ENCODE measurements at regions not wholly inside any gene's neighbourhood (a gene's known extent, or its start where the extent isn't known, plus 50 kb on each side); places are given as distances from the start of the nearest gene placed in this dataset.
"Not testable (repeated sequence)": the region's sequence is repeated elsewhere in the genome, so short reads cannot be mapped to it uniquely, and the experiment has no call there.

- no peaks in the 10 kb centered on the region for H3K27me3 Mint-ChIP-seq
- no peak overlapping the region for H3K4me3 Mint-ChIP-seq
- H3K9me3 Mint-ChIP-seq: peaks cover 0 to 3% (median 0%) of the 10 kb centered on the region in 3 donors
- no peaks in the 10 kb centered on the region for H3K36me3 Mint-ChIP-seq
- no peak overlapping the region for H3K27ac Mint-ChIP-seq
- no peaks in the 10 kb centered on the region for H3K4me1 Mint-ChIP-seq
Observed at GRCh38 chr2:219739866-219740440, 112.5 kb downstream of the SLC4A3 start.

DNA sequence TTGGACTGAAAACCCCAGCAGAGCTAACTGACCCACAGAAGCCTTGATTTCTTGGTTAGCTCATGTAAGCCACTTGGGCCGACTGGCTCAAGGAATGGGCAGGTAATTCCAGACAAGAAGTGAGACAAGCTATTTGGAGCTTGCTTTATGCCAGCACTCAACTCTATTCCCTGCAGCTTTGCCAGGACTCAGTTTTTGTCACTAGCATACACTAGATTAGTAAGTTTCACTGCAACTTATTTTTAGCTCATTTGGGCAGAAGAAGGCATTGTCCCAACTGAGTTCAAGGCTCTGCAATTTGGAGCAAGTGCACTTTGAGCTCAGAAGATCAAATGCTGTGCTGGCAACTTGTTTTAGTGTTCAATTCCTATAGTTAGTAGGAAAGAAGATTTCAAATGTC is 116.1 kb downstream of the SLC4A3 start:
- no peaks in the 10 kb centered on the region for H3K27me3 Mint-ChIP-seq
- no peak overlapping the region for H3K4me3 Mint-ChIP-seq
- no peaks in the 10 kb centered on the region for H3K36me3 Mint-ChIP-seq
- no peaks in the 10 kb centered on the region for H3K4me1 Mint-ChIP-seq
- peaks cover 0 to 3% (median 0%) of the 10 kb centered on the region in 3 donors for H3K9me3 Mint-ChIP-seq
- H3K27ac Mint-ChIP-seq: no peak overlapping the region

- no peak overlapping the region for H3K27ac Mint-ChIP-seq
- H3K27me3 Mint-ChIP-seq: no peaks in the 10 kb centered on the region
- no peak overlapping the region for H3K4me3 Mint-ChIP-seq
- peaks cover 0 to 3% (median 0%) of the 10 kb centered on the region in 3 donors for H3K9me3 Mint-ChIP-seq
- no peaks in the 10 kb centered on the region for H3K4me1 Mint-ChIP-seq
- no peaks in the 10 kb centered on the region for H3K36me3 Mint-ChIP-seq
Observed at GRCh38 chr2:219744066-219744465, 116.6 kb downstream of the SLC4A3 start.

DNA sequence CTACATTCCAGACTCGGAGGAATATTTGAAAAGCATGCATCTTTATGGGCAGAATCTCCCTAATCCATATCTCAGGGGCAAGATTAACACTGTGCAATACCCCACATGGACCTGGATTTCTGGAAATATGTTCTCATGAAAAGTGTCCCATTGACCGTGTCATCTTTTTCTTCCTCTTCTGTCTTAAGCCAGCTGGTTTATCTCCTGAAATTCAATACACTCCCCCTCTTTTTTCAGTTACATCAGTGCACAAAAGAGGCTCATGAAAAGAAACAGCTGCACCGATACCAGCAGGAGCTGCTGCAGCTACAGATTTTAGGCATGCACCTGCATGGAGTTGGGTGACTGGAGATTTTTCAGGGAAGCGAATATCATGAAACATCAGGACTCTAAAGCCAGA is 117.2 kb downstream of the SLC4A3 start:
- Mint-ChIP-seq H3K9me3 (peaks cover 0 to 3% (median 0%) of the 10 kb centered on the region in 3 donors), H3K27me3 (no peaks in the 10 kb centered on the region), H3K36me3 (no peaks in the 10 kb centered on the region), H3K27ac (no peak overlapping the region), H3K4me3 (no peak overlapping the region), H3K4me1 (no peaks in the 10 kb centered on the region)

- H3K4me3 Mint-ChIP-seq: no peak overlapping the region
- H3K27ac Mint-ChIP-seq: no peak overlapping the region
- peaks cover 0 to 4% (median 2%) of the 10 kb centered on the region in 3 donors for H3K9me3 Mint-ChIP-seq
- H3K4me1 Mint-ChIP-seq: no peaks in the 10 kb centered on the region
- no peaks in the 10 kb centered on the region for H3K27me3 Mint-ChIP-seq
- H3K36me3 Mint-ChIP-seq: no peaks in the 10 kb centered on the region
Observed at GRCh38 chr2:219747637-219748036, 120.2 kb downstream of the SLC4A3 start.

DNA sequence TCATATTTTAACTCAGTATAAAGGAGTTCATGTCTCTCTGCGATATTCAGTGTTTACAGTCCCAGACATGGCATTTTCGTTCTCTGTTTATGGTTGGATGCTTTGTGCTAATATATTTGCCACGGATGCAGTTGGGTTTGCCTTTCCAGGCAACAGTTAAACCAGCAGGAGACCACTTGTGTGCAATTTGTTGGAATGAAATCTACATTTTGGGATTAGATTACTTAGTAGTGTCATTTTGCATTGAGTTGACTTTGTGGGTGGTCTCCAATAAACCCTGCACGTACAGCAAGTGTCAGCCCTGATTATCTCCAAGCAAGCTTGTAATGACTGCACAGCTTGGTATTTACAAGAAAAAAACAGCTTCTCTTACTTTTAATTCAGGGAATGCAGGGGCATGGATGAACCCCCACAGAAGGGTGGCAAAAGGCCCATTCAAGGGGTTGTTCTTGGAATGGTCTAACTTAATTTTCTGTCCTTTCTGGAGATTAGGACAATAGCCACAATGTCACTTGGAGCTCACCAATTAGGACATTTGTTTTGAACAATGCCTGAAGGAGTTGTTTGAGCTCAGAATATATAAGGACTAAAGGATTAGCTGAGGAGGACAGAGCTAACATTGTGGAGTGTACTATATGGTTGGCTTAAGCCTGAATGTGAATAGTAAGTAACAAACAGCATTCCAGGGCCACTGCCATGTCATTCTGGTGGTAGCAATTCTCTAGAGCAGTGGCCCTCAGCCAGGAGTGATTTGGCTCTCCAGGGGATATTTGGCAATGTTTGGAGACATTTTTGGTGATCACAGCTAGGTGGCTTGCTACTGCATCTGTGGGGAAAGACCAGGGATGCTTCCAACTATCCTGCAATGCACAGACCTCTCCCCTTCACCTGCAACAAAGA is 121.5 kb downstream of the SLC4A3 start:
- no peak overlapping the region for H3K27ac Mint-ChIP-seq
- H3K9me3 Mint-ChIP-seq: peaks cover 2 to 4% (median 2%) of the 10 kb centered on the region in 3 donors
- no peaks in the 10 kb centered on the region for H3K4me1 Mint-ChIP-seq
- no peaks in the 10 kb centered on the region for H3K27me3 Mint-ChIP-seq
- no peak overlapping the region for H3K4me3 Mint-ChIP-seq
- H3K36me3 Mint-ChIP-seq: no peaks in the 10 kb centered on the region

DNA sequence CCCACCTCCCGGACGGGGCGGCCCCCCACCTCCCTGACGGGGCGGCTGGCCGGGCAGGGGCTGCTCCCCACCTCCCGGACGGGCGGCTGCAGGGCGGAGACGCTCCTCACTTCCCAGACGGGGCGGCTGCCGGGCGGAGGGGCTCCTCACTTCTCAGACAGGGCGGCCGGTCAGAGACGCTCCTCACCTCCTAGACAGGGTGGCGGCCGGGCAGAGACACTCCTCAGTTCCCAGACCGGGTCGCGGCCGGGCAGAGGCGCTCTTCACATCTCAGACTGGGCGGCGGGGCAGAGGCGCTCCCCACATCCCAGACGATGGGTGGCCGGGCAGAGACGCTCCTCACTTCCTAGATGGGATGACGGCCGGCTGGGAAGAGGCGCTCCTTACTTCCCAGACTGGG is 123.7 kb downstream of the SLC4A3 start:
- H3K36me3 Mint-ChIP-seq, H3K4me3 Mint-ChIP-seq, H3K27ac Mint-ChIP-seq, H3K4me1 Mint-ChIP-seq, H3K27me3 Mint-ChIP-seq: not testable (repeated sequence)
- H3K9me3 Mint-ChIP-seq: peaks cover 2 to 21% (median 9%) of the 10 kb centered on the region in 3 donors

GRCh38 chr2:219752726-219753125 is 125.3 kb downstream of the SLC4A3 start:
- no peaks in the 10 kb centered on the region for H3K27me3 Mint-ChIP-seq
- H3K9me3 Mint-ChIP-seq: peaks cover 2 to 23% (median 12%) of the 10 kb centered on the region in 3 donors
- no peak overlapping the region for H3K4me3 Mint-ChIP-seq
- peaks cover 0 to 1% (median 0%) of the 10 kb centered on the region in 3 donors for H3K4me1 Mint-ChIP-seq
- peaks cover 2% of the 10 kb centered on the region for H3K36me3 Mint-ChIP-seq
- no peak overlapping the region for H3K27ac Mint-ChIP-seq

GRCh38 chr2:219758907-219759680 is 131.7 kb downstream of the SLC4A3 start:
- Mint-ChIP-seq H3K4me1 (peaks cover 0 to under 1% (median 0%) of the 10 kb centered on the region in 3 donors), H3K9me3 (peaks cover 0 to 17% (median 14%) of the 10 kb centered on the region in 3 donors), H3K27me3 (no peaks in the 10 kb centered on the region), H3K4me3 (no peak overlapping the region), H3K36me3 (peaks cover 2% of the 10 kb centered on the region), H3K27ac (no peak overlapping the region)

DNA sequence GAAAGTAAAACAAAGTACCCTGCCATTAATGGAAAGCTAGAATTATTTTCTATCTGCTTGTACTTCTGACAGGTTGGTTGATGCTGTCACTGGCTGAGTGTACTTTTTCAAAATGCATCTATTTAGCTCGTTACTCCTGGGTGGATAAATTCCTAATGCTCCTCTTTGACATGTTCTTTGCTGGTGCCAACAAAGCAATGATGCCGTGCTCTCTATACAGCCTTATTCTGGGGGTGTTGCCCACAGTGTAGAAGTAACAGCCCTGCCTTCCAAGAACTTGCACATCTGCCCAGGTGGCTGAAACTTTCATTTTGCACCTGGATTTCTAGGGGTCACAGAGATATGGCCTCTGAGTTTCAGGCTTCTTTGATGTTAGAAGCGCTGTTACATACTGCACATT is 132.4 kb downstream of the SLC4A3 start:
- Mint-ChIP-seq H3K4me1 (no peaks in the 10 kb centered on the region), H3K4me3 (no peak overlapping the region), H3K36me3 (no peaks in the 10 kb centered on the region), H3K9me3 (peaks cover 0 to 11% (median 9%) of the 10 kb centered on the region in 3 donors), H3K27ac (no peak overlapping the region), H3K27me3 (no peaks in the 10 kb centered on the region)

DNA sequence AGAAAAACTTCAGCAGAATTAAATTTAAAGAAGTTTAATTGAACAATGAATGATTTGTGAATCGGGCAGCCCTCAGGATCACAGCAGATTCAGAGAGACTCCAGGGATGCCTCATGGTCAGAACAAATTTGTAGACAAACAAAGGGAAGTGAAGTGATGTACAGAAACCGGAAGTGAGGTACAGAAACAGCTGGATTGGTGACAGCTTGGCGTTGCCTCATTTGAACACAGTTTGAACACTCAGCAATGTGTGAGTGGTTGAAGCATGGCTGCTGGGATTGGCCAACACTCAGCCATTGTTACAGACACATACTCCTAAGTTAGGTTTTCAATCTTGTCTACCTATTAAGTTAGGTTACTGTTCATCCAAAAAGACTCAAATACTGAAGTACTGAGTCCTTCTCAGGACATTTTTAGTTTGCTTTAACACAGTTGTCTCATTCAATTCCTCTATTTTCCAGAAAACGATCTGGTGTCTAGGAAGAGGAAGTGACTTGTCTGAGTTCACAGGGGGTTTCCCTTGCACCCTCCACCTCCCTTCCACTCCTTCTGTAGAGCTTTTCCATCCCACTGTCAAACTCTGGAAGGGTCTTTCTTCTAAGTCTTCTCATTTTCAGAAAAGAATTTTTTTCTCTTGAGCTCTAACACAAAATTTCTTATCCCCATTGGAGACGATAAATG is 137.9 kb downstream of the SLC4A3 start:
- H3K36me3 Mint-ChIP-seq: no peaks in the 10 kb centered on the region
- no peak overlapping the region for H3K27ac Mint-ChIP-seq
- H3K4me1 Mint-ChIP-seq: no peaks in the 10 kb centered on the region
- peaks cover 1% of the 10 kb centered on the region for H3K27me3 Mint-ChIP-seq
- H3K4me3 Mint-ChIP-seq: no peak overlapping the region
- H3K9me3 Mint-ChIP-seq: peaks cover 0 to 9% (median 5%) of the 10 kb centered on the region in 3 donors

DNA sequence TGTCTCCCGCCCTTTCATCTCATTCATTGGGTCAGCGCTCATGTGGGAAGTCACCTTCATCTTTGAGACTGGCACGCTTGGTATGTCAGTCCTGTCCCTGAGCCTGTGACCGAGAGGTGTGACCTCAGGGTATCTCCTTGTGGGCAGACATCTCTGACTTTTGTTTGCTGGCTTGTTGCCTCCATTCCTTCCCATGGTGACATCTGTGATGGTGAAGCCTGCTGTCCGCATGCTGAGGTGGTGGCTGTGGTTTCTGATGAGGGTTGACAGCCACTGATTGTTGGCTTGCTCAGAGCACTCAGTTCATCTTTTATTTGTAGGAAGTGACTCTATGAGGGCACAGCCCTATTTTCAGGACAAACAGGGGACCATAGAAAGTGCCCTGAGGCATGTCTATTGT is 139.2 kb downstream of the SLC4A3 start:
- no peak overlapping the region for H3K4me3 Mint-ChIP-seq

DNA sequence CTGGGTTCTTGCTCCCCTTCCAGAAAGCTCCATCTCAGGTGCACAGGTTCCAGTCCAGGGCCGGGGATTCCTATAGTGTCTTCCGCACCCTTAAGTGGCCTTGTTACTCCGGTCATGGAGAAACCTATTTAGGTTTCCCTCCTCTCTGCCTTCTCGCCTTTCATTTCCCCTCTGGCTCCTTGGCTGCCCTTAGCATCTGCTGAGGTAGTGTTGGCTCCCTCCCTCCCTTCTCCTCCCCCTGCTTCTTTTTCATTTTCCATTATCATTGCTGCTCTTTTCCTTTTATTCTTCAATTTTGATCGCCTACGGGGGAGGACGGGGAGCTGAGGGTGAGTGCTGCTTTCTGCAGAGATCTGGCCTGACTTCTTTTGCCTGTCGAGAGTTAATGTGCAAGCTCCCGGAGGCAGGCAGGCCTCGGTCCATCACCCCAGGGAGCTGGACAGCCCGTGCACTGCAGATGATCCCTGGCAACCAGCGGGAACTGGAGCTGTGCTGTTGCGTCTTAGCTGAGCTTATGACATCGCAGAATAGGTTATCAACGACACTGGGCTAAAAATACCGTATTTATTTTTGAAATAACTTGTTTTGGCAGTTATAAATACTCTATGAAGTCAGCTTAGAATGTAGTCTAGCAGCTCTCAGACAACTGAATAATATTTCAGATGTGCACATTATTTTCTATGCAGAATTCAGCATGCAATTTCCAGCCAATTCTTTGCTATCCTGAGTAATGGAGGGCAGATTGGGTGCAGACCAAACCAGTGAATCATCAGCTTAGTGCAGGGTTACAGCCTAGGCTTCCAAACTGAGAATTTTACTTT is 141.9 kb downstream of the SLC4A3 start:
- H3K36me3 Mint-ChIP-seq: peaks cover 1% of the 10 kb centered on the region
- no peak overlapping the region for H3K4me3 Mint-ChIP-seq
- H3K9me3 Mint-ChIP-seq: peaks cover 0 to 9% (median 7%) of the 10 kb centered on the region in 3 donors
- H3K4me1 Mint-ChIP-seq: no peaks in the 10 kb centered on the region
- no peak overlapping the region for H3K27ac Mint-ChIP-seq
- H3K27me3 Mint-ChIP-seq: peaks cover 1% of the 10 kb centered on the region

More for the DNA sequence above, 139.2 kb downstream of the SLC4A3 start:
- peaks cover 0 to 7% (median 5%) of the 10 kb centered on the region in 3 donors for H3K9me3 Mint-ChIP-seq
- peaks cover 1% of the 10 kb centered on the region for H3K27me3 Mint-ChIP-seq
- H3K36me3 Mint-ChIP-seq: no peaks in the 10 kb centered on the region
- H3K27ac Mint-ChIP-seq: no peak overlapping the region
- no peaks in the 10 kb centered on the region for H3K4me1 Mint-ChIP-seq

DNA sequence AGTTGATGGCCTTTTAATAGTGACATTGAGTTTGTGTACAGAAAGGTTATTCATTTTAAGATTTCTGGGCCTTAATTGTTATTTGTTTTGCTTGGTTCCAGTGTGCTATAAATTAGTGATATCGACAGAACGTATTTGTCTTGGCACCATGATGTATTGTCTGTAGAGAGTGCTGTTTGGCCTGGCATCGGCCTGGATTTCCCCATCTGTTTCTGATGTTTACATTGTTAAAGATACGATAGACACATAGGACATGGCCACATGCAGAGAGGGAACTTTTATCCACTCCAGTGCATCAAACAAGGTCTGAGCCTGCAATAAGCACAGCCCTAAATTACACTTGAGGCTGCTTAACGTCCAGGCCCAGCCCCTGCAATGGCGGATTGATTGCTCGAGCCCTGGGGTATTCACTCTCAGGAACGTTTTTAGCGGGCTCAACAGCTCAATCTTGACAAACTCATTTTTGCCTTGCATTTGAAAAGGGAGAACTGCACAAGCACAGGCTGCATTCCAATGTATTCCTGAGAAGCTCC is 144.7 kb downstream of the SLC4A3 start:
- H3K27me3 Mint-ChIP-seq: peaks cover 3% of the 10 kb centered on the region
- H3K4me3 Mint-ChIP-seq: no peak overlapping the region
- peaks cover 1% of the 10 kb centered on the region for H3K36me3 Mint-ChIP-seq
- H3K4me1 Mint-ChIP-seq: no peaks in the 10 kb centered on the region
- H3K27ac Mint-ChIP-seq: no peak overlapping the region
- peaks cover 0 to 9% (median 4%) of the 10 kb centered on the region in 3 donors for H3K9me3 Mint-ChIP-seq
